ENCODE measurements at regions not wholly inside any gene's neighbourhood (a gene's known extent, or its start where the extent isn't known, plus 50 kb on each side); places are given as distances from the start of the nearest gene placed in this dataset.
"Not testable (repeated sequence)": the region's sequence is repeated elsewhere in the genome, so short reads cannot be mapped to it uniquely, and the experiment has no call there.

DNA sequence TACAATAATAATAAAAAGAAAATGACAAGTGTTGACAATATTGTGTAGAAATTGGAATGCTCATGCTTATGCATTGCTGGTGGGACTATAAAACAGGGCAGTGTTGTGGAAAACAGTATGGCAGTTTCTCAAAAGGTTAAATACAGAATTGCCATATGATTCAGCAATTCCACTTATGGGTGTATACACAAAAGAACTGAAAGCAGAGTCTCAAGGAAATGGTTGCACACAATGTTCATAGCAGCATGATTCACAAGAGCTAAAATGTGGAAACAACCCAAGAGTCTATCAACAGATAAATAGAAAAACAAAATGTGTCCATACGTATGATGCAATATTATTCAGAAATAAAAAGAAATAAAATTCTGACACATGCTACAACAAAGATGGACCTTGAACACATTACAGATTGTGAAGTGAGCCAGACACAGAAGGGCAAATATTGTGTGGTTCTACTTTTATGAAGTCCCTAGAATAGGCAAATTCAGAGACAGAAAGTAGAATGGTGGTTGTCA is 64.8 kb upstream of the GRM8 start:
- ATAC-seq = no peak
- Mint-ChIP-seq H3K4me3 (no peak overlapping the region), H3K4me1 (no peaks in the 10 kb centered on the region), H3K9me3 (peaks cover 0 to under 1% of the 10 kb centered on the region in 2 donors), H3K27me3 (ENCODE audit: low read depth in 2 of 2) (peaks cover 32 to 55% of the 10 kb centered on the region in 2 donors), H3K36me3 (peaks cover under 1% of the 10 kb centered on the region), H3K27ac (no peak overlapping the region)
- WGBS (ENCODE audit: insufficient coverage) = 100% methylated on average over 1 of the region's 1 CpG
- Histone ChIP-seq H3K4me3 (ENCODE audit: low read length) (no peak overlapping the region), H3K27me3 (ENCODE audit: control insufficient read depth, insufficient read depth, low read length) (no peaks in the 10 kb centered on the region), H3K4me1 (ENCODE audit: control insufficient read depth, insufficient read depth, low read length) (no peaks in the 10 kb centered on the region), H3K36me3 (ENCODE audit: control insufficient read depth, insufficient read depth, low read length) (no peaks in the 10 kb centered on the region), H3K27ac (ENCODE audit: low read length) (no peak overlapping the region), H3K9me3 (ENCODE audit: control insufficient read depth, insufficient read depth, low read length) (no peaks in the 10 kb centered on the region)
- TF ChIP-seq, protein P1, sequence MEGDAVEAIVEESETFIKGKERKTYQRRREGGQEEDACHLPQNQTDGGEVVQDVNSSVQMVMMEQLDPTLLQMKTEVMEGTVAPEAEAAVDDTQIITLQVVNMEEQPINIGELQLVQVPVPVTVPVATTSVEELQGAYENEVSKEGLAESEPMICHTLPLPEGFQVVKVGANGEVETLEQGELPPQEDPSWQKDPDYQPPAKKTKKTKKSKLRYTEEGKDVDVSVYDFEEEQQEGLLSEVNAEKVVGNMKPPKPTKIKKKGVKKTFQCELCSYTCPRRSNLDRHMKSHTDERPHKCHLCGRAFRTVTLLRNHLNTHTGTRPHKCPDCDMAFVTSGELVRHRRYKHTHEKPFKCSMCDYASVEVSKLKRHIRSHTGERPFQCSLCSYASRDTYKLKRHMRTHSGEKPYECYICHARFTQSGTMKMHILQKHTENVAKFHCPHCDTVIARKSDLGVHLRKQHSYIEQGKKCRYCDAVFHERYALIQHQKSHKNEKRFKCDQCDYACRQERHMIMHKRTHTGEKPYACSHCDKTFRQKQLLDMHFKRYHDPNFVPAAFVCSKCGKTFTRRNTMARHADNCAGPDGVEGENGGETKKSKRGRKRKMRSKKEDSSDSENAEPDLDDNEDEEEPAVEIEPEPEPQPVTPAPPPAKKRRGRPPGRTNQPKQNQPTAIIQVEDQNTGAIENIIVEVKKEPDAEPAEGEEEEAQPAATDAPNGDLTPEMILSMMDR (IDR thresholded peaks at IDR 0.05) = no peak
- intact Hi-C loops (cut with micrococcal nuclease) = no loop called here
- no peak for DNase-seq

DNA sequence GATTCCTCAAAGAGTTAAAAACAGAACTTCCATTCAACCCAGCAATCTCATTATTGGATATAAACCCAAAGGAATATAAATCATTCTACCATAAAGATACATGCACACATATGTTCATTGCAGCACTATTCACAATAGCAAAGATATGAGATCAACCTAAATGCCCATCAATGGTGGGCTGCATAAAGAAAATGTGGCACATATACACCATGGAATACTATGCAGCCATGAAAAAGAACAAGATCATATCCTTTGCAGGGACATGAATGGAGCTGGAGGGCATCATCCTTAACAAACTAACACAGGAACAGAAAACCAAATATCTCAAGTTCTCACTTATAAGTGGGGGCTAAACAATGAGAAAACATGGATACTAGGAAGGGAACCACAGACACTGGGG is 64.1 kb upstream of the GRM8 start:
- H3K4me1 Mint-ChIP-seq; H3K9me3 Mint-ChIP-seq; H3K27ac Mint-ChIP-seq; H3K4me3 Mint-ChIP-seq; H3K9me3 ChIP-seq (ENCODE audit: control insufficient read depth, insufficient read depth, low read length); DNase-seq; H3K4me1 ChIP-seq (ENCODE audit: control insufficient read depth, insufficient read depth, low read length); H3K27ac ChIP-seq (ENCODE audit: low read length); intact Hi-C loops (cut with micrococcal nuclease); H3K36me3 Mint-ChIP-seq; H3K4me3 ChIP-seq (ENCODE audit: low read length); H3K36me3 ChIP-seq (ENCODE audit: control insufficient read depth, insufficient read depth, low read length); H3K27me3 ChIP-seq (ENCODE audit: control insufficient read depth, insufficient read depth, low read length); ATAC-seq: not testable (repeated sequence)
- peaks cover 33 to 55% of the 10 kb centered on the region in 2 donors for H3K27me3 Mint-ChIP-seq (ENCODE audit: low read depth in 2 of 2)

GRCh38 chr7:127304087-127304486 is 51.3 kb upstream of the GRM8 start:
- no peaks in the 10 kb centered on the region for H3K4me1 Mint-ChIP-seq
- intact Hi-C loops (cut with micrococcal nuclease) = no loop called here
- no peak overlapping the region for H3K27ac Mint-ChIP-seq
- Histone ChIP-seq H3K9me3 (ENCODE audit: control insufficient read depth, insufficient read depth, low read length) (no peaks in the 10 kb centered on the region), H3K36me3 (ENCODE audit: control insufficient read depth, insufficient read depth, low read length) (no peaks in the 10 kb centered on the region), H3K27ac (ENCODE audit: low read length) (no peak overlapping the region), H3K4me3 (ENCODE audit: low read length) (no peak overlapping the region), H3K27me3 (ENCODE audit: control insufficient read depth, insufficient read depth, low read length) (peaks cover 8% of the 10 kb centered on the region), H3K4me1 (ENCODE audit: control insufficient read depth, insufficient read depth, low read length) (no peaks in the 10 kb centered on the region)
- H3K36me3 Mint-ChIP-seq = no peaks in the 10 kb centered on the region
- no peak for DNase-seq
- peaks cover 22 to 39% of the 10 kb centered on the region in 2 donors for H3K27me3 Mint-ChIP-seq (ENCODE audit: low read depth in 2 of 2)
- peaks cover 0 to 2% of the 10 kb centered on the region in 2 donors for H3K9me3 Mint-ChIP-seq
- no peak overlapping the region for H3K4me3 Mint-ChIP-seq
- TF ChIP-seq, protein P1 (IDR thresholded peaks at IDR 0.05) = no peak
- ATAC-seq = no peak
- 62% methylated on average over 5 of the region's 5 CpGs for WGBS (ENCODE audit: insufficient coverage)

- Histone ChIP-seq H3K4me3 (ENCODE audit: low read length) (no peak overlapping the region), H3K36me3 (ENCODE audit: control insufficient read depth, insufficient read depth, low read length) (no peaks in the 10 kb centered on the region), H3K27ac (ENCODE audit: low read length) (no peak overlapping the region), H3K9me3 (ENCODE audit: control insufficient read depth, insufficient read depth, low read length) (no peaks in the 10 kb centered on the region), H3K27me3 (ENCODE audit: control insufficient read depth, insufficient read depth, low read length) (peaks cover 3% of the 10 kb centered on the region), H3K4me1 (ENCODE audit: control insufficient read depth, insufficient read depth, low read length) (no peaks in the 10 kb centered on the region)
- ATAC-seq (no peak), DNase-seq (no peak)
- intact Hi-C loops (cut with micrococcal nuclease) = no loop called here
- Mint-ChIP-seq H3K27me3 (ENCODE audit: low read depth in 2 of 2) (peaks cover 30 to 46% of the 10 kb centered on the region in 2 donors), H3K4me1 (no peaks in the 10 kb centered on the region), H3K36me3 (no peaks in the 10 kb centered on the region), H3K4me3 (no peak overlapping the region), H3K9me3 (peaks cover 0 to 2% of the 10 kb centered on the region in 2 donors), H3K27ac (no peak overlapping the region)
- TF ChIP-seq, protein P1 (IDR thresholded peaks at IDR 0.05) = no peak
- 73% methylated on average over 2 of the region's 2 CpGs for WGBS (ENCODE audit: insufficient coverage)
These were observed 50.4 kb upstream of the GRM8 start for GRCh38 chr7:127303102-127303501.
